Endothelial cell of hepatic sinusoid (primary cell): ENCODE measurements at regions not wholly inside any gene's neighbourhood (a gene's known extent, or its start where the extent isn't known, plus 50 kb on each side); places are given as distances from the start of the nearest gene placed in this dataset.
"Not testable (repeated sequence)": the region's sequence is repeated elsewhere in the genome, so short reads cannot be mapped to it uniquely, and the experiment has no call there.

Experiments used
- in situ Hi-C: cut with HindIII; loops from 2 replicates; pipeline ENCODE4 v1.10.0; 2017; ENCODE audit warnings: low sequenced_read_pairs

- in situ Hi-C loops, result no loop called here
Observed at GRCh38 chr4:117661091-117662072, 372.9 kb upstream of the NDST3 start.

- in situ Hi-C loops, result no loop called here
Observed at GRCh38 chr4:117664706-117665444, 369.4 kb upstream of the NDST3 start.

- in situ Hi-C loops, result no loop called here
Observed at GRCh38 chr4:117676153-117676552, 358.1 kb upstream of the NDST3 start.

GRCh38 chr4:117678861-117679260 is 355.4 kb upstream of the NDST3 start:
- in situ Hi-C loops, result no loop called here

- in situ Hi-C loops, result no loop called here
Observed at GRCh38 chr4:117691572-117692351, 342.5 kb upstream of the NDST3 start.

- in situ Hi-C loops, result no loop called here
Observed at GRCh38 chr4:117692538-117692937, 341.7 kb upstream of the NDST3 start.

GRCh38 chr4:117699595-117699994 is 334.7 kb upstream of the NDST3 start:
- in situ Hi-C loops, result no loop called here

- in situ Hi-C loops, result no loop called here
Observed at GRCh38 chr4:117700111-117700892, 334.0 kb upstream of the NDST3 start.

- in situ Hi-C loops, result no loop called here
Observed at GRCh38 chr4:117702353-117702752, 331.9 kb upstream of the NDST3 start.

- in situ Hi-C loops, result no loop called here
Observed at GRCh38 chr4:117704721-117705120, 329.6 kb upstream of the NDST3 start.

GRCh38 chr4:117740736-117741135 is 293.6 kb upstream of the NDST3 start:
- in situ Hi-C loops, result no loop called here

- in situ Hi-C loops, result not testable (repeated sequence)
Observed at GRCh38 chr4:117745379-117745778, 288.9 kb upstream of the NDST3 start.

- in situ Hi-C loops, result no loop called here
Observed at GRCh38 chr4:117755438-117755837, 278.8 kb upstream of the NDST3 start.

- in situ Hi-C loops, result loop anchor here (5.0 kb wide), 1 partner anchor 36 kb away; no protein-coding TSS in a partner anchor
Observed at GRCh38 chr4:117768610-117769009, 265.7 kb upstream of the NDST3 start.

- in situ Hi-C loops, result no loop called here
Observed at GRCh38 chr4:117770269-117771102, 263.8 kb upstream of the NDST3 start.

GRCh38 chr4:117771647-117772337 is 262.5 kb upstream of the NDST3 start:
- in situ Hi-C loops, result no loop called here

- in situ Hi-C loops, result no loop called here
Observed at GRCh38 chr4:117773064-117773936, 261.0 kb upstream of the NDST3 start.

GRCh38 chr4:117777721-117778120 is 256.6 kb upstream of the NDST3 start:
- in situ Hi-C loops, result no loop called here
